GM19463 (cell line): ENCODE measurements at regions not wholly inside any gene's neighbourhood (a gene's known extent, or its start where the extent isn't known, plus 50 kb on each side); places are given as distances from the start of the nearest gene placed in this dataset.
"Not testable (repeated sequence)": the region's sequence is repeated elsewhere in the genome, so short reads cannot be mapped to it uniquely, and the experiment has no call there.

Experiments used
- ATAC-seq: cut with Tn5 transposase; IDR thresholded peaks from one replicate; pipeline ENCODE4 v1.9.1; 2021; ENCODE audit warnings: mild to moderate bottlenecking, moderate library complexity; ENCODE audit not compliant: unreplicated experiment

DNA sequence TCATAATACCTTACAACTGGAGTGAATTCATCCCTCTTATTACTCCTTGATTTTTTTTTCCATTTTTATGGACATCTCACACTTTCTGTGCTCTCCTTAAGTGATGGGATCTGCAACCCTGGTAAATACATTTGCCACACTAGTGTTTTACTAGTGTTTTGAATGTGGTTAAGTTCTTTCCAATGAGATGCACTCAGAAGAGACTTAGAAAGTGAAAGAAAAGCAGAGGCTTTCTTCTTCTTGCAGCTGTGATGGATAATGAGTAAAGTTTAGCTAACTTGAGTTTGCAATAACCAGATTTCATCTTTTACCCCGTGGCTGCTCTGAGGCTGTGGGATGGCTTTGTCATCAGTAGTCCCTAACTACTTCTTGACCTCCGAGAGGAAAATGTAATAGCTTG lies 1248.4 kb downstream of the NSUN3 start:
- ATAC-seq = peak; percentile 84

DNA sequence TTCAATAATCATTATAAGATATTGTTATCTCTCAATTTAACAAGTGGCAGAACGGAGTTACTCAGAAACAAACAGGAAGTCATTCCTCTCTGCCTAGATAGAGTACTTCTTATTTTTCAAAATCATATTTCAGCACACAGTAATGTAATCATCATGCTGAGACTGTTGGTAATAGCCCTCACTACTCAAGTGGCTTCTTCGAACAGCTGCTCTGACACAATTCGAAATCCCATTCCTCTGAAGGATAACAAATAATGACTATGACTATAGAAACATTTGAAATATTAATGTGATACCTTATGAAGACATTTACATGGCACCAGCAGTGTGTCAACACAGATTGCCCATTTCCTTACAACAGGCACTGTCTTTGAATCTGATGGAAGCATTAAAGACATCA lies 1249.8 kb downstream of the NSUN3 start:
- no peak for ATAC-seq

DNA sequence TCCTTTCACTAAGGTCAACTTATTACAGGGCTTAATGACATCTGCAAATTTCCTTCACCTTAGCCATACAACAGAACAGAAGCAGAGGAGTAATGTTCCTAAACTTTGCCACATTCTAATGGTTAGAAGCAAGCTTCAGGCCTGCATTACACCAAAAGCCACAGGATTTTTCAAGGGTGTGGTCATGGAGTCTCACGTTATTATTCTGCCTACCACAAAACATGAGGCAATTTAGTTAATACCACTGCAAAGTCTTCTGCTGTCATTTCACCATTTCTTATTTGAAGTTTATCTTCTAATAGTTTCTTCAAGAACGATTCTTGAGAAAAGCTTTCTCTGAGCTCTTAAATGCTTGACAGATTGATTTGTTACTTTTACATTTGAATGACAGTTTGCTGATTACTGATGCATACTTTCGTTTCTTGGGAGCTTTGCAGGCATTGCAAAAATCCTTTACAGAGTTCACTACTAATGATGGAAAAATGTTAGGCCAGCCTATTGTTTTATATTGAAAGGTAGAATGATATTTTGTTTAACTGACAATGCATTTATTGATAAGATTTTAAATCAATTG lies 1257.1 kb downstream of the NSUN3 start:
- ATAC-seq = no peak

DNA sequence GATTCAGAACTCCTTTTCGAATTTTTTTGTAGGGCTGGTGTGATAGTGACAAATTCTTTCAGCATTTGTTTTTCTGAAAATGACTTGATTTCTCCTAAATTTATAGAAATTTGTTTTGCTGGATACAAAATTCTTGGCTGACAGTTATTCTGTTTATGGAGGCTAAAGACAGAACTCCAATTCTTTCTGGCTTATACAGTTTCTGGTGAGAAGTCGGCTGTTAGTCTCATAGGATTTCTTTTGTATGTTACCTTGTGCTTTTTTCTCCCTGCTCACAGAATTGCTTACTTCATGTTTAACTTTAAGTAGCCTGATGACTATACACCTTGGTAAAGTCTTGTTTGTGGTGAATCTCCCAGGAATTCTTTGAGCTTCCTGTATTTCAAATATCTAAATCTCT lies 1264.6 kb downstream of the NSUN3 start:
- no peak for ATAC-seq

DNA sequence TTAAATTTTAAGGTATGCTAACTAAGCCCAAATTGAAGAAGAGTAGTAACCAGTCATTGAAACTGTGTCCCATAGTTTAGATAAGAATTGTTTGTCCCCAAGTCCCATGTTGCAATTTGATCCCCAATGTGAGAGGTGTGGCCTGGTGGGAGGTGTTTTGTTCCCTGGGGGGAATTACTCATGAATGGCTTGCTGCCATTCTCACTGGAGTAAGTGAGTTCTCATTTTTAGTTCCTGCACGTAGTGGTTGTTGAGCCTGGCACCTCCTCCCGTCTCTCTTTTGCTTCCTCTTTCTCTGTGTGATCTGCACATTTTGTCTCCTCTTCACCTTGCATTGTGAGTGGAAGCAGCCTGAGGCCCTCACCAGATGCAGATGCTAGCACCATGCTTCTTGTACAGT lies 1271.0 kb downstream of the NSUN3 start:
- ATAC-seq = no peak

DNA sequence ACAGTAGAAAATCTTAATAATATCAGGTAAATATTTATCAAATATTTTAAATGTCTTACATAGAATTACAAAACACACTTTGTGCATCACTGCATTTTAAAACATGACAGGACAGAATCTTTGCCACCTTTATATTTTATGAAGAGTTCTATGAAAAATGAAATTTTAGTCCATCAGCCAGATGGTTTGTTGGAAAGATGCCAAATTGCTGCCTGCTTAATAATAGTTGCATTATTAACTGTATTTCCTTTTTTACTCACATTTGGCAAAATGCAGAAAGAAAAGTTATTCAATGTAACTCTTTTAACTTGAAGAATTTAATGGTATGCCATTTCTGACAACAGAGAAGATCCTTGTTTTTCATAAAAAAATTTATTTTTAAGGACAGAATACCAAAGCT lies 1271.6 kb downstream of the NSUN3 start:
- no peak for ATAC-seq

DNA sequence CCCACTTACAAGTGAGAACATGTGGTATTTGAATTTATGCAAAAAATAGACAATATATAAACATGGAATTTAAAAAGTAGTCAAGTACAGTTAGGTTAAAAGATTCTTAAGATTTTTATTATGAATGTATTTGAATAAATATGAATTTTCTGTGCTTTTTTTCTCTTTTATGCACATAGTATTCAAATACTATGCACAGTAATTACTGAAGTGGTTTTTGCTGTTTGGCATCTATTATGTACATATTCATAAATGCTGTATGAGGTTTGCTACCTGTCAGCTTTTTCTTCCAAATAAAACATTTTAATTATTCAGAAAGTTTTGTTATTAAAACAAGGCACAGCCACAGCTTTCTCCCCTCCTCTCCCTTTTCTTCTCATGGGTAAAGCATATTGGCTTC lies 1272.7 kb downstream of the NSUN3 start:
- no peak for ATAC-seq

DNA sequence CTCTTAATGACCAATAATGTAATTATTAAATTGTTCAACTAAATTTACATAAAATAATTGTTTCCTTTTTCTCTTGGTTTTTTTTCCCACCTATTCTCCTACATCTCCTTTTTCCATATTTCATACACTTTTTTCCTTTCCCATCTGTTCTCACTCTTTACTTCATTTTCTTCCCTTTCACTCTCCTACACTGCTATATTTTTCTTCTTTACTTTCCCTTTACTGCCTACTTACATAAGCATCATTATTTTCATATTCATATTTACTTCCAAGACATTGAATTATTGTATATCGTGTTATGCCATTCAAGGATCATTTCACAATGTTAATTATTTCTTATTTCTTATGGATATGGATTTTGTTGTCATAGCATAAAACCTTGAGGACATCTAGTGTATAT lies 1275.6 kb downstream of the NSUN3 start:
- no peak for ATAC-seq

DNA sequence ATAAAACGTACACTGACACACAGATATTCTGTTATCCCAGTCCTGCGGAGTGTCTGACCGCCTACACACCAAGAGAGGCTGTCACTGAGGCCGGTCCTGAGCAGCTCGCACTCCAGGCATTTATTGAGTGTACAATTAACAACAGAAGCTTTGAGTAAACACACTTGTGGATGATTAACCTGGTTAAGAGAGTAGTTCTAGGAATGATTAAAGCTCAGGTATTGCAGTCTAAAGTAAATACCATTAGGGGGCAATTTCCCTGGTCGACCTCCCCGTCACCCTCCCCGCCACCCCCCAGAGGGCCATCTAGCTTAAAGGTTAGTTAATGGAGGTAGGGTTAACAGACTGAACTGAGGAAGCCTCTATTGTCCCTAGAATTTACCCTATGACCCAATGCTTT lies 1278.5 kb downstream of the NSUN3 start:
- ATAC-seq = no peak

DNA sequence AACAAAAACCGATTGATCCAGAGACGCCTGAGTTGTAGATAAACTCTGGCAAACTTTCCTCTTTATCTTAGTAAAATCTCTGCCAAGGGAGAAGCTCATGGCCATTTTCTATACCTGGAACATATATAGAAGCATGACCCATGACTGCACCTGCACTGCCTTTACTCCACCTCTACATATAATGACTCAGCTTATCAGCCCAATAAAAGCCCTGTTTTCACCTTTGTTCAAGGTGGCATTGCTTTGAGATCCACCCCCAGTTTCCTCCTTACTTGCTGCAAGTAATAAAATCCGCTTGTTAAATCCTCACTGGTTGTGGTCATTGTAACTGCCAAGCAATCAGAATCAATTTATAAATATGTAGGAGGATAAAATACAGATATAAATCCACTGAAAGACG lies 1280.4 kb downstream of the NSUN3 start:
- no peak for ATAC-seq

DNA sequence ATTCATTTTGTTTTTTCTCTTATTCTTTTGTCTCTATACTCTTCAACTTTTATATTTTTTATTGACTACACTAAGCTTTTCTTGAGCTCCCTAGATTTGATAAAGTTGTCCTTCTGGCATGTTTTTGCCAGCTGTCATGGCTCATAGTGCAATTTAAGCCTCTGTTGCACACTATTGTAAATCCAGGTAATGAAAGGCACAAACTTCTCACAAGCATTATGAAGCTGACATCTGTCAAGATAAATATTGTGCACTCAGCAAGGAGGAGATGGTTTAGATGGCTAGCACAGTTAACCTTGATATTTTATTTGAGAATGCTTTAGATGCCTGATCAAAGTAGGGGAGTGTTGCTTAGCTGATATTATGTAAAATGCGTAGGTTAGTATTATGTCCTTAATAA lies 1280.9 kb downstream of the NSUN3 start:
- no peak for ATAC-seq

DNA sequence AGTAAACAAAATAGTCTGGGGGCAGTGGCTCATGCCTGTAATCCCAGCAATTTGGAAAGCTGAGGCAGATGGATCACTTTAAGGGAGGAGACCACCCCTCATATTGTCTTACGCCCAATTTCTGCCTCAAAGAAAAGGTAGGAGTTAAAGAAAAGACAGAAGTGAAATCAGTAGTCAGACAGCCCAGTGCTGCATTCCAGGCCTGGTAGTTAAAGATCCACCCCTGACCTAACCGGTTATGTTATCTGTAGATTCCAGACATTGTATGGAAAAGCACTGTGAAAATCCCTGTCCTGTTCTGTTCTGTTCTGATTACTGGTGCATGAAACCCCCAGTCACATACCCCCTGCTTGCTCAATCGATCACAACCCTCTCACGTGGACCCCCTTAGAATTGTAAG lies 1285.1 kb downstream of the NSUN3 start:
- not testable (repeated sequence) for ATAC-seq

DNA sequence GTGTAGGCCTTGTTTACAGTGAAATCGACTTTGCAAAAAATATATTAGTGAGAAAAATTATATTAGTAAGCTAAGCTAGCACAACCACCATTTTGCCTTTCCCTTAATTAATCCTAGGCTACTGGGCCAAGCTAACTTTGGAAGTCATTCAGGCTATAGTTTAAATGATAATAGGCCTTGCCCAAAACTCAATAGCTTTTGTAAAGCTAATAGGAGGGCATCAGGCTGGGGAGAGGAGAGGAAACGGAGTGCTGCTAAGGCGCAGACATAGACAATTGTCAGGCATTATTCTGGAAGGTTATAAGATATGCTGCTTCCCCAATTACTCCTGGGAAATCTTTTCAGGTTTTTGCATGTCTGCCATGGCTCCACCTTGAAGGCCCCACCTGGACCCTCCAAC lies 1286.0 kb downstream of the NSUN3 start:
- ATAC-seq = no peak

DNA sequence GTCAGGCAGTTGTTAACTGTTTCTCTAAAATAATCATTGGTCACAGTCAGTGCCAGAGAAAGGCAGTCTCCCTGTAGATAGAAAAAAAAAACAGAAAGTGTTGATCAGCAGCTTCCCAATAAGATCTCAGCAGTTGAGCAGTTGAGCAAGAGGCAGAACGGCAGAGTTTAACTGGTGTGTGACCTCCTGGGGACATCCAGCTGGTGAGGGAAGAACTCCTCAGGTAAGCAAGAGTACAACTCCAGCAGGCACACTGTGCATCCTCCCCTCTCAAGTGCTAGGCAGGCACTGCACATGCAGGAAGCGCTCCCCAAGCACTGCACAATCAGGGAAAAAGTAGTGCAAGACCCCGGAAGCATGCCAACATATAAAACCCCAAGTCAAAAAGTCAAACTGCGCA lies 1287.2 kb downstream of the NSUN3 start:
- no peak for ATAC-seq

DNA sequence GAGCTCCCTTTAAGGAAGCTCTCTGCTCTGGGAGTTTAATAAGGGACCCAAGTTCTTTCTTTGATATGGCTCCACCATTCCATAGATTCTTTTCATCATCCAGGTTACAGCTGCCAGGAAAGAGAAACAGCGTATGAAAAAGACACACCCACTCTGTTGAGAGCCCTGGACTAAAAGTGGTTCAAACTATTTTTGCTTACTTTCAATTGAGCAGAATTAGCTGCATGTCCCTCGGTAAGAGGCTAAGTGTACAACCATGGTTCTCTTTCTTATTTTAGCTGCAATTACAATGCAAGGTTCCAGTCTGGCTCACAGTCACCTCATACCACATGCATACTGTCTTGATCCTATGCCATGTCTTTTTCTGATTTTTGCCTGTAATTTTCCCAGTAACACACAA lies 1288.3 kb downstream of the NSUN3 start:
- ATAC-seq = peak; percentile 53

DNA sequence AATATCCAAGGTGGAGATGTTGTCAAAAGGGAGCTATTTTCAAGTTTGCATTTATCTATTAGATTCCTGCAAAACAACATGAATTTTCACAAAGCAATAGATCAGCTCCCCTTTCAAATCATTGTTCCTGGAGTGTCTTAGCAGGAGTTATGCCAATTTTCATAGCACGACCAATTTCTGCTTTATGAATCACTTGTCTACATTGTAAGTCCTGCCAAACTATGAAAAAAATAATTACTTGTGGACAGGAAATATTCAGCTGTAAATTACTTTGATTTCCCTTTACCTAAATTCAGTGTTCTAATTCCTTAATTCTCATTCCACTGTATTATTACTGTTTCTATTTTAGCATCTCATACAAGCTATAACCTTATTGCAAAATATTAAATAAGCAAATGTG lies 1289.6 kb downstream of the NSUN3 start:
- no peak for ATAC-seq

DNA sequence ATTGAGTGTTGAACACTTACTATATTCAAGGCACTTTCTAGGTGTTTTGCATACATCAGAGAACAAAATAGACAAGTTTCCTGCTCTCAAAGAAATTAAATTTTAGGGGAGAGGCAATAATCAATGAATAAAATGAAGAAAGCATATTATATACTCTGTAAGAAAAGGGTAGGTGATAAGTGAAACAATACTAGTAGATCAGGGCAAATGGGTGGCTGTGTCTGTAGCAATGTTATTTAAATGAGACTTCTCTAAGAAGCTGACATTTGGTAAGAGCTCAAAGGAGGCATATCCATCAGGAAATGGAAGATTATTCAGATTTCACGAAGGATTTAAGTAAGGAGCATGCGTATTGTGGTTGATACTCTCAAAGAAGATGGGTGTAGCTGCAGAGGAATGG lies 1291.6 kb downstream of the NSUN3 start:
- ATAC-seq = no peak

DNA sequence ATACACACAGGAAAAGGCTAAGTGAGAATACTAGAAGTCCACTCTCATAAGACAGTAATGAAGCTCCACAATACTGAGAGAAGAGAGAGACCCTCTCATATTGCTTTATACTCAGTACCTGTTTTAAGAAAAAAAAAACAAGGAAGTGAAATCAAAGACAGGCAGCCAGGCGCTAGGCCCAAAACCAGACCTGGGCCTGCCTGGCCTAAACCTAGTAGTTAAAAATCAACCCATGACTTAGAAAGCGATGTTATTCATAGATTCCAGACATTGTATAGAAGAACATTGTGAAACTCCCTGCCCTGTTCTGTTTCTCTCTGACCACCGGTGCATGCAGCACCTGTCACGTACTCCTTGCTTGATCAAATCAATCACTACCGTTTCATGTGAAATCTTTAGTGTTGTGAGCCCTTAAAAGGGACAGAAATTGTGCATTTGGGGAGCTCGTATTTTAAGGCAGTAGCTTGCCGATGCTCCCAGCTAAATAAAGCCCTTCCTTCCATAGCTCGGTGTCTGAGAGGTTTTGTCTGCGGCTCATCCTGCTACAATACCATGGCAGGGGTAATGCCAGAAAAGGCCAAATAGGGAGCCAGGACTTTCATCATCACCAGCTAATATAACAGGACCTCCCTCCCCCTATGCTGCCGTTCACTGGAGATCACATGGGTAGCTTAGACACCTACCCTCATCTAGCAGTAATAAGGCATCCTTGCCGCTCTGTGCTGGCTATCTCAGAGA lies 1294.1 kb downstream of the NSUN3 start:
- ATAC-seq = peak; percentile 82

DNA sequence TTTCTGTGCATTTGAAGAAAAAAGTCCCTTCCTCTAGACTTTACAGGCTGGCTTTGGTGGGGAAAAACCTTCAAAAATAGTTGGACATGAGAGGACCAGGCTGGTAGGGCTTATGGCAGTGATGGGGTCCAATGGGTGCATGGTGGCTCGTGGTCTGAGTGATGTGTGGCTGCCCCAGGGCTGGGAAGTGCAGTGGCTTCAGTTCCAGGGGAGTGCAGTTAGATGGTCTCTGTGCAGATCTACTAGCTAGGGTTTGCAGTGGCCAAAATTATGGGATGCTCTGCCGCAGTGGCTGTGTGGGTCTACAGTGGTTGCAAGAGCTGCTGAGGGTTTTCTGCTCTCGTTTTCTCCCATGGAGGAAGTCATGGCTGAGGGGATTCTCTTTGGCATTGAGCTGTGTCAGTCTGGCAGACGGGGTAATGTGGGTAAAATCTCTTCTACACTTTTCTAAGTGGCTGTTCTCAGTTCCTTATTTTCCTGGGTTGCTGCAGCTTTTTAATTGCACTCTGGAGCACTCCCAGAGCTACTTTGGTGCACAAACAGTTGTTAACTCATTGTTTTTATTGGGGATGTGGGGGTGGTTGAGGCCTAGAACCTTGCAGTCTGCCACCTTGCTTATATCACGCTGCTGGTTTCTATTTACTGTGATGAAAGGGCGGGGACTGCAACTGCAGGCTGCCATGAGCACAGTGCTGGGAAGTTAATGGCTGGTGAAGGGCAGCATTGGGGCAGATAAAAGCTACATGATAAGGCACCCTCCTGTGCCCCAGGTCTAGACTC lies 1324.6 kb downstream of the NSUN3 start:
- peak; percentile 79 for ATAC-seq

DNA sequence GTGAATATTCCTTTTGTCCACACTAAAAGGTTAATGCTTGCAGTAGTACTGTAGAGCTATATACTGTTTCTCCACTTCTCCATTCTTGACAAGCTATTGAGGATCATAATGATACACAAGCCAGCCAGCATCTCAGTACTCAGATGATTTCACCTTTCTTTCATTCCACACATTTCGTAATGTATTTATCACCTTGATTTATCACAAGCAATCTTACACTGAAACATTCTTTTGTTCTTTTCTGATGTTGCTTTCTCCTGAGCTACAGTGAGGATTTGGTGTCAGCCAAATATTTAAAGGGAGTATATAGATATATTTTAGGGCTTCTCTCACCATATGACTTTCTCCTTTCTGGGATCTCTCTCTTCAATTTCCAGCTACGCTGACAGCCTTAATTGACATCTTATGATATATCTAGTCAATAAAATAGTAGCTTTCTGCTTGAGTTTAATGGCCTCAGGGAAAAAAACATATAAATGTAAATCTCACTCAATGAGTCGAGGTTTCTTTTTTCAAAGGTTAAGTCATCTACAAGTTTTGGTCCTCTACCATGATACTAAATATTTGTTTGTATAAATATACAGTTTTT lies 1327.0 kb downstream of the NSUN3 start:
- no peak for ATAC-seq

DNA sequence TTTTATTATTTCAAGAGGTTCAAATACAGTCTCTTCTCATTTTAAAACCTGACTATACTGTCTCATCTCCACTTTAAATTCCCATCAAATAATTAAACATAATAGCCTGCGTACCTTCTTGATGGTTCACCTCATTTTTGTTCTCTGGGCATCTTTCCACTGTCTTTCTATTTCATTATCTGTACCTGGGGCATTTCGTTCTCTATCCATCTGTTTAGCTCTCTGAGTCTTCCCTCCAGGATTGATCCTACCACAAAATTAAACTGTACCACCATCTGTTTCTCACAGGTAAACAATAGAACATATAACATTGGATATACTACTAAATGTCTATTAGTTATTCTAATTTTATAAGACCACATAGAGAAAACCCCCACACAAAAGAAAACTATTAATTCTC lies 1331.4 kb downstream of the NSUN3 start:
- no peak for ATAC-seq

DNA sequence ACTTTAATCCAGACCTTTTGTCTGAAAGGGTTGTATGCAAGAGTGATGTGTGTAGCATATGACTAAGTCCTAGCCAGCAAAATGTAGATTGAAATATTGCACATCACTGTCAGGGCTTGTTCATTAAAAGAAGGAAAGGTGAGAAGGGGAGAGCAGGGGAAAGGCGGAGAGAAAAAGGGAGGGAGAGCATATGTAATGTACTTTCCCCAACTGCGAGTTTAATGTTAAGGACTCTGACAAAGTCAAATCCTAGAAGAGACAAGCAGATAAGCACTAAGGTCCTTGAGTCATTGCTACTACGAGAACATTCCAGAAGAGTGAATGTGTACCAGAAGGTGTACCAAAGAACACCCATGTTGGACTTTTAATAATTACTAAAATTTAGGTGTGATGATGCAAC lies 1336.7 kb downstream of the NSUN3 start:
- no peak for ATAC-seq
